ENCODE measurements at regions not wholly inside any gene's neighbourhood (a gene's known extent, or its start where the extent isn't known, plus 50 kb on each side); places are given as distances from the start of the nearest gene placed in this dataset.

DNA sequence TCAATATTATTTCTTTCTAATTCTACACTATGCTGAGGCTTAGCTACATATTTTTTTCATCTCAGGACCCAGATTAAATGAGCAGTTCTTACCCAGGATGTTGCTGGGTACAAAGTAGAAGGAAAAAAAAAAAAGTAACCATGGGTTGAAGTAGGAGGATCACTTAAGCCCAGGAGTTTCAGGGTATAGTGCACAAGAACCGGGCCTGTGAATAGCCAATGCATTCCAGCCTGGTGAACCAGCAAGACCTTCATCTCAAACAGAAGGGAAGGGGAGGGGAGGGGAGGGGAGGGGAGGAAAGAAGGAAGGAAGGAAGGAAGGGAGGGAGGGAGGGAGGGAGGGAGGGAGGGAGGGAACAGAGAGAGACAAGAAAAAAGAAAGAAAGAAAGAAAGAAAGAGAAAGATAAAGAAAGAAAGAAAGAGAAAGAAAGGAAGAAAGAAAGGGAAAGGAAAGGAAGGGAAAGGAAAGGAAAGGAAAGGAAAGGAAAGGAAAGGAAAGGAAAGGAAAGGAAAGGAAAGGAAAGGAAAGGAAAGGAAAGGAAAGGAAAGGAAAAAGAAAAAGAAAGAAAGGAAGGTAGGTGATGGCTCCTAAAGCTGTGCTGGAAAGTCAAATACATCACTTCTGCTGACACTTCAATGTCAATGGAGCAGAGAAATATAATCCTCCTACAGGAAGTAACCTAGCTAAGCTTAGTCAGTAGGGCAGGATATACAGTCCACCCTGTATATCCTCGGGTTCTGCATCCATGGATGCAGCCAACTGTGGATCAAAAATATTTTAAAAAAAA lies 206.8 kb upstream of the TGFBR2 start:
- TF ChIP-seq, protein P1, sequence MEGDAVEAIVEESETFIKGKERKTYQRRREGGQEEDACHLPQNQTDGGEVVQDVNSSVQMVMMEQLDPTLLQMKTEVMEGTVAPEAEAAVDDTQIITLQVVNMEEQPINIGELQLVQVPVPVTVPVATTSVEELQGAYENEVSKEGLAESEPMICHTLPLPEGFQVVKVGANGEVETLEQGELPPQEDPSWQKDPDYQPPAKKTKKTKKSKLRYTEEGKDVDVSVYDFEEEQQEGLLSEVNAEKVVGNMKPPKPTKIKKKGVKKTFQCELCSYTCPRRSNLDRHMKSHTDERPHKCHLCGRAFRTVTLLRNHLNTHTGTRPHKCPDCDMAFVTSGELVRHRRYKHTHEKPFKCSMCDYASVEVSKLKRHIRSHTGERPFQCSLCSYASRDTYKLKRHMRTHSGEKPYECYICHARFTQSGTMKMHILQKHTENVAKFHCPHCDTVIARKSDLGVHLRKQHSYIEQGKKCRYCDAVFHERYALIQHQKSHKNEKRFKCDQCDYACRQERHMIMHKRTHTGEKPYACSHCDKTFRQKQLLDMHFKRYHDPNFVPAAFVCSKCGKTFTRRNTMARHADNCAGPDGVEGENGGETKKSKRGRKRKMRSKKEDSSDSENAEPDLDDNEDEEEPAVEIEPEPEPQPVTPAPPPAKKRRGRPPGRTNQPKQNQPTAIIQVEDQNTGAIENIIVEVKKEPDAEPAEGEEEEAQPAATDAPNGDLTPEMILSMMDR (IDR thresholded peaks at IDR 0.05), result no peak
- TF ChIP-seq POLR2A (IDR thresholded peaks at IDR 0.05), result no peak
